OCI-LY3 (cell line): ENCODE measurements at regions not wholly inside any gene's neighbourhood (a gene's known extent, or its start where the extent isn't known, plus 50 kb on each side); places are given as distances from the start of the nearest gene placed in this dataset.

Experiments
- EZH2phosphoT487 ChIP-seq: fragments of 200-600 bp; shearing (Covaris generic); IDR thresholded peaks from 2 replicates; pipeline ENCODE4 v1.6.1; 2018; ENCODE audit warnings: antibody characterized with exemption, mixed run types, low read depth
- TF ChIP-seq, protein P1 (sequence below): fragments of 200-600, 300-600 bp; sonication (generic); IDR thresholded peaks from 2 replicates; pipeline ENCODE4 v1.5.1; 2014; ENCODE audit warnings: antibody characterized with exemption, low read length, low read depth

DNA sequence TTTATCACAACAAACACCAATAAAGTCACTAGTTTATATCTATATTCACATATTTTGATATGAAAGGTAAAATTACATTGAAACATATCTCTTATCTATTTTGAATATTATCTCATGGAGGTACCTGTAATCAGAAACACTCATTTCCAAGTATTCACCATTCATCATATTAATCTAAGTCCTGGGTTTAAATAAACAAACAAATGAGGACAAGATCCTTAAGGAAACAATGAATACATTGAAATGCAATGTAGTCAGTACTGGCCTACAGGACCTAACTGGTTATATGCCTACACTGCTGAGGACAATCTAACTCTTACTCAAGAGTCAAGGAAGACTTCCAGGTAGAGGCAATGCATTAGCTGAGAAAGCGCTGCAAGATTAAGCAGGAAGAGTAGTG is 1411.9 kb upstream of the RAG2 start:
- TF ChIP-seq, protein P1, sequence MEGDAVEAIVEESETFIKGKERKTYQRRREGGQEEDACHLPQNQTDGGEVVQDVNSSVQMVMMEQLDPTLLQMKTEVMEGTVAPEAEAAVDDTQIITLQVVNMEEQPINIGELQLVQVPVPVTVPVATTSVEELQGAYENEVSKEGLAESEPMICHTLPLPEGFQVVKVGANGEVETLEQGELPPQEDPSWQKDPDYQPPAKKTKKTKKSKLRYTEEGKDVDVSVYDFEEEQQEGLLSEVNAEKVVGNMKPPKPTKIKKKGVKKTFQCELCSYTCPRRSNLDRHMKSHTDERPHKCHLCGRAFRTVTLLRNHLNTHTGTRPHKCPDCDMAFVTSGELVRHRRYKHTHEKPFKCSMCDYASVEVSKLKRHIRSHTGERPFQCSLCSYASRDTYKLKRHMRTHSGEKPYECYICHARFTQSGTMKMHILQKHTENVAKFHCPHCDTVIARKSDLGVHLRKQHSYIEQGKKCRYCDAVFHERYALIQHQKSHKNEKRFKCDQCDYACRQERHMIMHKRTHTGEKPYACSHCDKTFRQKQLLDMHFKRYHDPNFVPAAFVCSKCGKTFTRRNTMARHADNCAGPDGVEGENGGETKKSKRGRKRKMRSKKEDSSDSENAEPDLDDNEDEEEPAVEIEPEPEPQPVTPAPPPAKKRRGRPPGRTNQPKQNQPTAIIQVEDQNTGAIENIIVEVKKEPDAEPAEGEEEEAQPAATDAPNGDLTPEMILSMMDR: no peak
- no peak for TF ChIP-seq EZH2phosphoT487
